ENCODE measurements at regions not wholly inside any gene's neighbourhood (a gene's known extent, or its start where the extent isn't known, plus 50 kb on each side); places are given as distances from the start of the nearest gene placed in this dataset.

DNA sequence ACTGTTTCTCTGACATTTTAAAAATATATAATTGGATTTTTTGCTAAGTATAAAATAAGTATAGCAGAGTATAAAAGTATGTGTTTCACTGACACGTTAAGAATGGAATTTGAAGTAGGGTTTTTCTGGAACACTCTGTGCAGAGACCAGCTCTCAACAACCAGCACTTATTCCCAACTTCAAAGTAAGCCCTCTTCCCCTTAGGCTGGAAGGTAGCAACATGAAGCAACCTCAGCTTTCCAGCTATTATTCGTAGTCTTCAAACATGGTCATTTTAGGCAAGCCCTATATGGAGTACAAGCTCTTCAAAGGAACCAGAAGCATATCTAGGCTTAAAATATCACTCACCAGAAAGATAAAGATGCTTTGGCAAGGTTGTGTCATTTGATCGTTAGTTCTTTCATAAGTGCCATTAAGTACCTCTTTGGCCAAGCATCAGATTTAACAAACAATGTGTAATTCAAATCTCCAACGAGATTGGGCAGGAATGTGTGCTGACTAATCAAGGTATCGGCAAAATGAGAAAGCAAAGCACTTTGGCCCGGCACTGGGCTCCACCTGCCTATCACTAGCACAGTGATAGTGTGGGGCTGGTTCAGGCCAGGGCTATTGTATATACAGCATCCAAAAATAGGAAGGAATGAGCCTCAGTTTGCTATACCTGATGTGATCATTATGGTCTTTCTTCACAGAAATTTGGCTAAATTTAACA, 95.9 kb upstream of the FREM2 start:
- H3K27me3 ChIP-seq (ENCODE audit: low read length), result no peaks in the 10 kb centered on the region
- H3K79me2 ChIP-seq (ENCODE audit: insufficient read depth, low read length), result no peaks in the 10 kb centered on the region

DNA sequence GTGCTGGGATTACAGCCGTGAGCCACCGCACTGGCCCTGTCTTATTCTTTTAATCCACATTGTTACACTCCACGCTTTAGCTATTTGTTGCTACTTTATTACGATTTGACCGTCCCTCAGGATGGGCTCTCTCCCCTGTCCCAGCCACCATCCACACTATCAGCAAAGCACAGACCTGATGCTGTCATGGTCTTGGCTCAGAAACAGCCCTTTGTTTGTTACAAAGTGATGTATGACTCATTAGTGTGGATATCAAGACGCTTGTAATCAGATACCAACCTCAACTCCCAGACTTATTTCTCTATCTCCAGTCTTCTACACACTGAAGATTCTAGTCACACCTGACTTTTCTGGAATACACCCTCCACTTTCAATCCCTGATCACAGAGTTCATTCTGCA, 84.6 kb upstream of the FREM2 start:
- Histone ChIP-seq H4K20me1 (ENCODE audit: low read depth, low read length) (no peaks in the 10 kb centered on the region), H3K9me3 (ENCODE audit: insufficient read depth, low read length) (no peaks in the 10 kb centered on the region), H3K79me2 (ENCODE audit: insufficient read depth, low read length) (no peaks in the 10 kb centered on the region), H2AFZ (ENCODE audit: low read depth, low read length, severe bottlenecking) (no peak overlapping the region), H3K9ac (ENCODE audit: low read length) (no peak overlapping the region), H3F3A (ENCODE audit: insufficient read depth) (no peaks in the 10 kb centered on the region), H3K27me3 (ENCODE audit: low read length) (no peaks in the 10 kb centered on the region), H3K36me3 (ENCODE audit: low read length) (no peaks in the 10 kb centered on the region), H3K27ac (ENCODE audit: low read depth, low read length) (no peak overlapping the region), H3K9me2 (replicated peaks; ENCODE audit: insufficient read depth, low read length) (no peaks in the 10 kb centered on the region), H3K4me3 (ENCODE audit: insufficient read depth, low read length, poor library complexity, severe bottlenecking) (no peak overlapping the region), H3K4me2 (ENCODE audit: low read depth, low read length, poor library complexity, severe bottlenecking) (no peak overlapping the region)
- TF ChIP-seq, protein P1, sequence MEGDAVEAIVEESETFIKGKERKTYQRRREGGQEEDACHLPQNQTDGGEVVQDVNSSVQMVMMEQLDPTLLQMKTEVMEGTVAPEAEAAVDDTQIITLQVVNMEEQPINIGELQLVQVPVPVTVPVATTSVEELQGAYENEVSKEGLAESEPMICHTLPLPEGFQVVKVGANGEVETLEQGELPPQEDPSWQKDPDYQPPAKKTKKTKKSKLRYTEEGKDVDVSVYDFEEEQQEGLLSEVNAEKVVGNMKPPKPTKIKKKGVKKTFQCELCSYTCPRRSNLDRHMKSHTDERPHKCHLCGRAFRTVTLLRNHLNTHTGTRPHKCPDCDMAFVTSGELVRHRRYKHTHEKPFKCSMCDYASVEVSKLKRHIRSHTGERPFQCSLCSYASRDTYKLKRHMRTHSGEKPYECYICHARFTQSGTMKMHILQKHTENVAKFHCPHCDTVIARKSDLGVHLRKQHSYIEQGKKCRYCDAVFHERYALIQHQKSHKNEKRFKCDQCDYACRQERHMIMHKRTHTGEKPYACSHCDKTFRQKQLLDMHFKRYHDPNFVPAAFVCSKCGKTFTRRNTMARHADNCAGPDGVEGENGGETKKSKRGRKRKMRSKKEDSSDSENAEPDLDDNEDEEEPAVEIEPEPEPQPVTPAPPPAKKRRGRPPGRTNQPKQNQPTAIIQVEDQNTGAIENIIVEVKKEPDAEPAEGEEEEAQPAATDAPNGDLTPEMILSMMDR (IDR thresholded peaks at IDR 0.05; ENCODE audit: insufficient read depth, low read length, poor library complexity, severe bottlenecking), result no peak
- no peak for TF ChIP-seq EZH2phosphoT487 (conservative IDR thresholded peaks at IDR 0.05; ENCODE audit: low read length)

More for the DNA sequence above, 95.9 kb upstream of the FREM2 start:
- Histone ChIP-seq H3F3A (ENCODE audit: insufficient read depth) (no peaks in the 10 kb centered on the region), H3K9me3 (ENCODE audit: insufficient read depth, low read length) (no peaks in the 10 kb centered on the region), H4K20me1 (ENCODE audit: low read depth, low read length) (no peaks in the 10 kb centered on the region), H2AFZ (ENCODE audit: low read depth, low read length, severe bottlenecking) (no peak overlapping the region), H3K9me2 (replicated peaks; ENCODE audit: insufficient read depth, low read length) (no peaks in the 10 kb centered on the region), H3K9ac (ENCODE audit: low read length) (no peak overlapping the region), H3K36me3 (ENCODE audit: low read length) (no peaks in the 10 kb centered on the region), H3K4me3 (ENCODE audit: insufficient read depth, low read length, poor library complexity, severe bottlenecking) (no peak overlapping the region), H3K27ac (ENCODE audit: low read depth, low read length) (no peak overlapping the region), H3K4me2 (ENCODE audit: low read depth, low read length, poor library complexity, severe bottlenecking) (no peak overlapping the region)
- TF ChIP-seq, protein P1 (IDR thresholded peaks at IDR 0.05; ENCODE audit: insufficient read depth, low read length, poor library complexity, severe bottlenecking), result no peak
- TF ChIP-seq EZH2phosphoT487 (conservative IDR thresholded peaks at IDR 0.05; ENCODE audit: low read length), result no peak

- Histone ChIP-seq H3K36me3 (ENCODE audit: low read length) (no peaks in the 10 kb centered on the region), H3F3A (ENCODE audit: insufficient read depth) (no peaks in the 10 kb centered on the region), H3K9me3 (ENCODE audit: insufficient read depth, low read length) (no peaks in the 10 kb centered on the region), H3K27me3 (ENCODE audit: low read length) (no peaks in the 10 kb centered on the region), H3K9ac (ENCODE audit: low read length) (no peak overlapping the region), H2AFZ (ENCODE audit: low read depth, low read length, severe bottlenecking) (no peak overlapping the region), H3K4me3 (ENCODE audit: insufficient read depth, low read length, poor library complexity, severe bottlenecking) (no peak overlapping the region), H3K79me2 (ENCODE audit: insufficient read depth, low read length) (no peaks in the 10 kb centered on the region), H3K9me2 (replicated peaks; ENCODE audit: insufficient read depth, low read length) (no peaks in the 10 kb centered on the region), H3K4me2 (ENCODE audit: low read depth, low read length, poor library complexity, severe bottlenecking) (no peak overlapping the region), H3K27ac (ENCODE audit: low read depth, low read length) (no peak overlapping the region), H4K20me1 (ENCODE audit: low read depth, low read length) (no peaks in the 10 kb centered on the region)
- TF ChIP-seq, protein P1 (IDR thresholded peaks at IDR 0.05; ENCODE audit: insufficient read depth, low read length, poor library complexity, severe bottlenecking), result no peak
- TF ChIP-seq EZH2phosphoT487 (conservative IDR thresholded peaks at IDR 0.05; ENCODE audit: low read length), result no peak
Observed at GRCh38 chr13:38606699-38607535, 80.0 kb upstream of the FREM2 start.

Measured in SU-DHL-6 (cell line).